ENCODE measurements at regions not wholly inside any gene's neighbourhood (a gene's known extent, or its start where the extent isn't known, plus 50 kb on each side); places are given as distances from the start of the nearest gene placed in this dataset.

GRCh38 chr5:58403822-58404433 lies 56.0 kb downstream of the PLK2 start:
- no peak overlapping the region for H3K27ac Mint-ChIP-seq
- no peaks in the 10 kb centered on the region for H3K9me3 Mint-ChIP-seq
- ATAC-seq (no peak), DNase-seq (ENCODE audit: low spot score in 2 of 2) (no peak)
- no peaks in the 10 kb centered on the region for H3K36me3 Mint-ChIP-seq

- no peak overlapping the region for H3K27ac Mint-ChIP-seq
- no peaks in the 10 kb centered on the region for H3K36me3 Mint-ChIP-seq
- no peak for ATAC-seq
- DNase-seq (ENCODE audit: low spot score in 2 of 2), result no peak
- no peaks in the 10 kb centered on the region for H3K9me3 Mint-ChIP-seq
Measured at GRCh38 chr5:58401701-58402100, 58.2 kb downstream of the PLK2 start.

GRCh38 chr5:58400737-58401136 lies 59.1 kb downstream of the PLK2 start:
- Mint-ChIP-seq H3K9me3 (no peaks in the 10 kb centered on the region), H3K36me3 (no peaks in the 10 kb centered on the region), H3K27ac (no peak overlapping the region)
- DNase-seq (ENCODE audit: low spot score in 2 of 2) (no peak), ATAC-seq (no peak)

- H3K36me3 Mint-ChIP-seq, result no peaks in the 10 kb centered on the region
- no peak for DNase-seq (ENCODE audit: low spot score in 2 of 2)
- no peak overlapping the region for H3K27ac Mint-ChIP-seq
- no peak for ATAC-seq
- H3K9me3 Mint-ChIP-seq, result no peaks in the 10 kb centered on the region
Measured at GRCh38 chr5:58399951-58400350, 59.9 kb downstream of the PLK2 start.

DNA sequence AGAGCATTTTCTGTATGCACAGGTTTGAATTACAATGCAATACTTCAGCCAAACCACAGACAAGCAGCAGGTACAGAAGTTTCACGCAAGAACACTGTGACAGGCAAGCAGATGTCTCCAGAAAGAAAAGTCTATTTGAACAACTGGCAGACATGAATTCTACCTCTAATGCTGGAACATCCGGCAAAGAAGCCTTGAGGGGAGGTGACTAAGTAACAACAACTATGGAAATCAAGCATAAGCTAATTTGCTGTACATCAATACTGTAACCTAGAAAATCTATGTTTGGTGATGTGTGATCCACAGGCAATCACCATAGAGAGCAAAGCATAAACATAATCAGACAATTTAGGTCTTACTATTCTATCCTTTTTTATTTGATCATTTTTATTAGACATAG lies 65.5 kb downstream of the PLK2 start:
- Mint-ChIP-seq H3K27ac (no peak overlapping the region), H3K36me3 (no peaks in the 10 kb centered on the region), H3K9me3 (no peaks in the 10 kb centered on the region)
- ATAC-seq (no peak), DNase-seq (ENCODE audit: low spot score in 2 of 2) (no peak)

DNA sequence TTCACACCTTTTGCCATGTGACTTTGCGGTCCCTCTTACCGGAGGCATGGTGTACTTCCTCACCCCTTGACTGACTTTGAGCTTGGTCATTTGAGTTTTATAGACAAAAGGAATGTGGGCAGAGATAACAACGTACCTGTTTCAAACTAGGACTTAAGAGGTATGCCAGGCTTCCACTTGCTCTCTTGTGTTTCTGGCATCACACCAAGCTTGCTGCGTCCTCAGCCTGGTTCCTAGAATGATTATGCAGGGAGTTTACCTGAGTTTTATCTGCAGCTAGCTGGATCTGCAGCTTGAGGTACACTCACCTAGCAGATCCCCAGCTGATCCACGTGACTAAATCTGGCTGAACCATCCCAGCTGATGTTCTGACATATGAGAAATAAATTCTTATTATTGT lies 66.2 kb downstream of the PLK2 start:
- Mint-ChIP-seq H3K36me3 (no peaks in the 10 kb centered on the region), H3K27ac (no peak overlapping the region), H3K9me3 (no peaks in the 10 kb centered on the region)
- ATAC-seq, result no peak
- DNase-seq (ENCODE audit: low spot score in 2 of 2), result no peak

DNA sequence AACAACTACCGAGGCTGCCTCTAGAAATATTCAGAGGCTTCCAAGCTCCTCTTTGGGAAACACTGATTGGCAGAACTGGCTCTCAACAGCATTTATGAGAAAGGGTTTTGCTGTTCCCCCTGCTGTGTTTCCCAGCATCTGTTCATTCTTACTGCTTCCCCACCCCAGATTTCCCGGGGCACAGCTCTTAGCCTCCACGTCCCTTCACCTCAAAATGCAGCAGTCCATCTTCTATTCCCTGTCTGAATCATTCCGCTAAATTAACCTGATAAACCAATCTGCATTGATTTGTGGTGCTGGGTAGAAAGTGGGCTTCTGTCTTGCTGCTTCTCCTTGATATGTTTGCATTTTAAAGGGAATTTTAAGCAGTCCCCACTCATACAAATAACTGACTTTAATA lies 67.4 kb downstream of the PLK2 start:
- DNase-seq (ENCODE audit: low spot score in 2 of 2) (no peak), ATAC-seq (no peak)
- Mint-ChIP-seq H3K36me3 (no peaks in the 10 kb centered on the region), H3K9me3 (no peaks in the 10 kb centered on the region), H3K27ac (no peak overlapping the region)

DNA sequence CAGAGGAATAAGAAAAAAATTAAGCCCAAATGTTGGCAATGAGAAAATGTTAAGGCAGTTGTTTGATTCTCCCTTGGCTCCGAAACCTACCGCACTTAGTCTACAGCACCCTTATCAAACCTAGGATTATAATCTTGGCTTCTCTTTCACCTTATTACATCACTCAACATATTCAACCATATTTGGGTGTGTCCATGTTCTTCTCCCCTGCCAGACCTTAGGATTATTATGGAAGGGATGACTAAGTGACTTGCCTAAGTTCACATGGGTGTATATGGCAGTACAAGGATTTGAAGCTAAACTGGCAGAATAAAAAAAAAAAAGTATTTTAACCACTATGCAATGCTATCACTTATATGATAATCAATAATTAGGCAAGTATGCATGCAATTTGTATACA lies 76.4 kb downstream of the PLK2 start:
- H3K9me3 Mint-ChIP-seq, result peaks cover 10 to 13% of the 10 kb centered on the region in 2 donors
- no peak for ATAC-seq
- DNase-seq (ENCODE audit: low spot score in 2 of 2), result no peak
- peaks cover 0 to 18% of the 10 kb centered on the region in 2 donors for H3K36me3 Mint-ChIP-seq
- no peak overlapping the region for H3K27ac Mint-ChIP-seq

- DNase-seq (ENCODE audit: low spot score in 2 of 2), result no peak
- Mint-ChIP-seq H3K9me3 (peaks cover 10 to 13% of the 10 kb centered on the region in 2 donors), H3K27ac (no peak overlapping the region), H3K36me3 (peaks cover 0 to 18% of the 10 kb centered on the region in 2 donors)
- ATAC-seq, result no peak
Measured at GRCh38 chr5:58382131-58382534, 77.8 kb downstream of the PLK2 start.

- Mint-ChIP-seq H3K27ac (no peak overlapping the region), H3K36me3 (peaks cover 0 to 18% of the 10 kb centered on the region in 2 donors), H3K9me3 (peaks cover 10 to 13% of the 10 kb centered on the region in 2 donors)
- no peak for DNase-seq (ENCODE audit: low spot score in 2 of 2)
- ATAC-seq, result no peak
Measured at GRCh38 chr5:58381566-58381965, 78.3 kb downstream of the PLK2 start.

DNA sequence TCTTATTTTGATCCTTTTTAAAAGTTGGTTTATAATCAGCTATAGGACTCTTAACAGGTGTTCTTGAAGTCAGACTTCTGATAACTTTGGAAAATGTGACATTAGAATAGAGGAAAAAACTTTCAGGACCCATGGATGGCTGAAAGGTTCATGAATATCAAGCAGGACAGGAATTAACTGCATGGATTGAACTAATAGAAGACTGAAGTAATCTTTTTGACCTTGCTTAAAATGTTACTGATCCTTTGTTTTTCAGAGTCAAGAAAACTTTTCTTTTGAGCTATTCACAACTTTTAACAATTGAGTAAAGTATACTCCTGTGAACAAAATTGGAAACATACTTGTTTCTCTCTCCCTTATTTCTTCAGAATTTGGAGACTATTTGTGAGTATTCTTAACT lies 79.2 kb downstream of the PLK2 start:
- H3K9me3 Mint-ChIP-seq, result peaks cover 10 to 13% of the 10 kb centered on the region in 2 donors
- ATAC-seq, result no peak
- no peak for DNase-seq (ENCODE audit: low spot score in 2 of 2)
- H3K36me3 Mint-ChIP-seq, result peaks cover 0 to 18% of the 10 kb centered on the region in 2 donors
- H3K27ac Mint-ChIP-seq, result no peak overlapping the region

DNA sequence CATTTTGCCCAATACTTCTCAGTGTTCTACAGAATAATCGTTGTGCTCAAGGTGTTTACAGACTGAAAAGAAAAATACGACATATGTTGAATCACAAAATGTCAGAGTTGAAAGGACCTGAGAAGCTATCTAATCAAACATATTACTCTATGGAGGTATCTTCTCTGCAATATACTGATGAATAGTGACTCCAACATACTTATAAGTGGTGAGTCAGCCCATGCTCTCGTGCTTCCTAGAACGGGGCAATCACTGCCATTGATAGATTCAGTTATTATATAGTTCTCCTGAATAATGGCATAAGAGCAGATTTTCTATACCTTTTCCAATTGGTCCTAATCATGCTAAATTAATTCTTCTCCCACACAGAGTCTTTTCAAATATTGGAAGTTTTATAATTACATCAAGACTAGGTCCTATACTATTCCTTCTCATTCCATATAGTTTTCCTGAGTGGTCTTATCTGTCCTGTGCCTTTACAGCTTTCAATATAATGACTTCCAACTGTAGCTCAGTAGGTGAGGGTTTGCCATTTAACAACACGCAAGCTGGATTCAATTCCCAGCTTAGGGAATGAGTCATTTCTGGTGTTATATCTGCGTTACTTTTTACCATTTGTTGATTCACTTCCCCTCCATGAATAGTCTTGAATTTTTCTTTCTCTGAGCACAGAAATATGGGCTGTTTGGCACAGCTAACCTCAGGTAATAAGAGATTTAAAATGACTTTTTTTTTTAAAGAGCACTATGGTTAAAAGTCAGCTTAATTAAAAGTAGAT lies 81.1 kb downstream of the PLK2 start:
- no peak for DNase-seq (ENCODE audit: low spot score in 2 of 2)
- H3K9me3 Mint-ChIP-seq, result peaks cover 10 to 13% of the 10 kb centered on the region in 2 donors
- H3K36me3 Mint-ChIP-seq, result peaks cover 0 to 18% of the 10 kb centered on the region in 2 donors
- ATAC-seq, result no peak
- no peak overlapping the region for H3K27ac Mint-ChIP-seq

DNA sequence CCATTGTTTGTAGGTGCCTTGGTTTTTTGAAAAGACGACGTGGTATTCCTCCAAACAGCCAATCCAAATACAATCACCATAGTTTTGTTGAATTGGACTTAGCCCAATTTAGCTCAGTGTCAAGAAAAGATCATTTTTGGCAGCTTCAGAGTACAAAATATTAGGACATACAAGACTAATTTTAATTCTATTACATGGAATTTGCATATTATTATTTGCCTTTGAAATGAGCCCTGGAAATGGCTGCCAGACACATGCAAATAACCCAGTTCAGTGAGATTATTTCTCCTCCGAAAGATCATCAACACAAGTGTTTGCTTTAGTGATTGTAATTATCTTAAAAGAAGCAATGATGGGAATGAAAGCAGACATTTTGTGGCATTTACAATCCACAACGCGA lies 89.3 kb downstream of the PLK2 start:
- Mint-ChIP-seq H3K9me3 (peaks cover 4 to 5% of the 10 kb centered on the region in 2 donors), H3K27ac (no peak overlapping the region)

DNA sequence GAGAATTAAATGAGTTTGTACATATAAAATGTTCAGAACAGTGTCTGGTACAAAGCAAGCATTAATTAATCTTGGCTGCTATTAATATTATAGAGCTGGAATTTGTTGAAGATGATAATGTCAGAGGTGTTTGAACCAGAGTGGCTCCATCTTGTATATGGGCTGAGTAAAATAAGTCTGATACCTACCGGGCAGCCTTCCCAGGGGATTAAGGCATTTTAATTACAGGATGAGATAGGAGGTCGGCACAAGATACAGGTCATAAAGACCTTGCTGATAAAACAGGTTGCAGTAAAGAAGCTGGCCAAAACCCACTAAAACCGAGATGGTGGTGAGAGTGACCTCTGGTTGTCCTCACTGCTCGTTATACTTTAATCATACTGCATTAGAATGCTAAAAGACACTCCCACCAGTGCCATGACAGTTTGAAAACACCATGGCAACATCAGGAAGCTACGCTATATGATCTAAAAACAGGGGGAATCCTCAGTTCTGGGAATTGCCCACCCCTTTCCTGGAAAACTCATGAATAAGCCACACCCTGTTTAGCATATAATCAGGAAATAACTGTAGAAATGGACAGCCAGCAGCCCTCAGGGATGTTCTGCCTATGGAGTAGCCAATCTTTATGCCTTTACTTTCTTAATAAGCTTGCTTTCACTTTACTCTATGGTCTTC lies 90.2 kb downstream of the PLK2 start:
- H3K9me3 Mint-ChIP-seq, result peaks cover 4 to 5% of the 10 kb centered on the region in 2 donors
- H3K27ac Mint-ChIP-seq, result no peak overlapping the region
- DNase-seq (ENCODE audit: low spot score in 2 of 2), result no peak
- no peak for ATAC-seq
- no peaks in the 10 kb centered on the region for H3K36me3 Mint-ChIP-seq

More for the DNA sequence above, 89.3 kb downstream of the PLK2 start:
- DNase-seq (ENCODE audit: low spot score in 2 of 2) (no peak), ATAC-seq (no peak)
- H3K36me3 Mint-ChIP-seq, result no peaks in the 10 kb centered on the region

DNA sequence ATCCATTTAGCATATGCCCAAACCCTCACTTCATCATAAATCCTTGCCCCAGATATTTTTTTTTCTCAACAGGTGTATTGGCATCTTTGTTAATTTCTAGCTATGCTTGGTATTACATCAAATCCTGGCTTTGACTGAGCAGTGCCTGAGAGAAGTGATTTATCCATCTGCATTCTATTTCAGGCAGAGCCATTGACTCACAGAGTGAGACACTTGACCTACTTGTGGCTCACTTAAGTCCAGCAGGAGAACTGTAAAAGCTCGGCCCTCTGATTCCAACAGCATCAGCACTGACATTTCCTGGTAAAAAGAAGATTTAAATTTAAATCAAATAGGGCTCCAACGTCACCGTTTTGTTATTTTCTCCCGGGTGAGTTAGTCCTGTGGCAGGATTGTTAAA lies 93.4 kb downstream of the PLK2 start:
- no peak for DNase-seq (ENCODE audit: low spot score in 2 of 2)
- H3K9me3 Mint-ChIP-seq, result peaks cover 4 to 5% of the 10 kb centered on the region in 2 donors

GRCh38 chr5:58365791-58366190 lies 94.1 kb downstream of the PLK2 start:
- Mint-ChIP-seq H3K27ac (no peak overlapping the region), H3K36me3 (no peaks in the 10 kb centered on the region), H3K9me3 (peaks cover 4 to 5% of the 10 kb centered on the region in 2 donors)
- ATAC-seq, result no peak
- no peak for DNase-seq (ENCODE audit: low spot score in 2 of 2)

More for the DNA sequence above, 93.4 kb downstream of the PLK2 start:
- Mint-ChIP-seq H3K36me3 (no peaks in the 10 kb centered on the region), H3K27ac (no peak overlapping the region)
- ATAC-seq, result no peak

DNA sequence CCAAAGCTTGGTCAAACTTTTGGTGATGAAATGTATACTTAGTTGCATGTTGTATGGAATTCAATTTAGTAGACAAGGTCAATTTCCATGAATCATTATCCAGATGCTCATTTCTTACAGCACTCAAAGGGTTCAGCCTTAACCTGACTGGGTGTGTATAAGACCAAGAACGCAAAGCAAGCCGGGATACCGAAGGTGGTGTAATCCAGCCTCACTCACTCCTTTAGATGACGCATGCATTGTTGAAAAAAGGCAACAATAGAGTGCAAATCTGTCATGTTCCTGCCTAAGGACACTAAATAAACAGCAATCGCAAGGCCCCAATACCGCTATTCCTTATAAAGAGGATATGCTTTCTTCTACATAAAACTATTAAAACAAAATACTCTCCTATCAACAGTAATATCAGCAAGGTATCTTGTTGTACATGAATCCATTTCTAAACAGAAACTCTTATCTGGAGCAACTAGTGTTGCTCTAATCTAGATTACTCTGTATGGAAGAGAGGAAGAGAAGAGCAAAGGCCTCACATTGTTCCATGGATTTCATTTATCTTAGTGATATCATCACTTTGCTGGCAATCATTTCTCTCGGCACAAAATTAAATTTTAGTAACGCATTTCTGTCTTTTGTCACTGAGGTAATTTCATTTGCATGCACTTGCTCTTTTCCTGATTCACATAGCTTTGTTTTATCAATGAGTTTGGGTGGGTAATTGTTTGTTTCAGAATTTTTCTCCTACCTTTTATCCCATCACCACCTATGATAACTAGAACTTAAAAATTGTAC lies 96.2 kb downstream of the PLK2 start:
- ATAC-seq, result no peak
- no peak overlapping the region for H3K27ac Mint-ChIP-seq
- no peak for DNase-seq (ENCODE audit: low spot score in 2 of 2)
- peaks cover 4 to 5% of the 10 kb centered on the region in 2 donors for H3K9me3 Mint-ChIP-seq
- H3K36me3 Mint-ChIP-seq, result no peaks in the 10 kb centered on the region
